ENCODE measurements at regions not wholly inside any gene's neighbourhood (a gene's known extent, or its start where the extent isn't known, plus 50 kb on each side); places are given as distances from the start of the nearest gene placed in this dataset.

- POLR2A ChIA-PET, result no interaction called here
- intact Hi-C loops (cut with micrococcal nuclease; ENCODE audit: unreplicated experiment), result no loop called here
- Histone ChIP-seq H3K4me1 (no peaks in the 10 kb centered on the region), H3K4me3 (ENCODE audit: low read depth, low read length) (no peak overlapping the region), H3K27me3 (replicated peaks; ENCODE audit: control insufficient read depth, insufficient read depth, low read length) (no peaks in the 10 kb centered on the region; the same call in 1 of the 2 replicates), H3K36me3 (ENCODE audit: control insufficient read depth, insufficient read depth, low read length) (no peaks in the 10 kb centered on the region), H3K9me3 (no peaks in the 10 kb centered on the region)
- H3K27me3 Mint-ChIP-seq (ENCODE audit: insufficient read depth, unreplicated experiment), result peaks cover 21% of the 10 kb centered on the region
- CTCF ChIA-PET, result no interaction called here
- H3K27ac Mint-ChIP-seq (ENCODE audit: unreplicated experiment), result no peak overlapping the region
- no peaks in the 10 kb centered on the region for H3K9me3 Mint-ChIP-seq (ENCODE audit: unreplicated experiment)
- BruUV-seq (replicated peaks), result no TSS peak
- no peak for DNase-seq
- TF ChIP-seq, protein P1, sequence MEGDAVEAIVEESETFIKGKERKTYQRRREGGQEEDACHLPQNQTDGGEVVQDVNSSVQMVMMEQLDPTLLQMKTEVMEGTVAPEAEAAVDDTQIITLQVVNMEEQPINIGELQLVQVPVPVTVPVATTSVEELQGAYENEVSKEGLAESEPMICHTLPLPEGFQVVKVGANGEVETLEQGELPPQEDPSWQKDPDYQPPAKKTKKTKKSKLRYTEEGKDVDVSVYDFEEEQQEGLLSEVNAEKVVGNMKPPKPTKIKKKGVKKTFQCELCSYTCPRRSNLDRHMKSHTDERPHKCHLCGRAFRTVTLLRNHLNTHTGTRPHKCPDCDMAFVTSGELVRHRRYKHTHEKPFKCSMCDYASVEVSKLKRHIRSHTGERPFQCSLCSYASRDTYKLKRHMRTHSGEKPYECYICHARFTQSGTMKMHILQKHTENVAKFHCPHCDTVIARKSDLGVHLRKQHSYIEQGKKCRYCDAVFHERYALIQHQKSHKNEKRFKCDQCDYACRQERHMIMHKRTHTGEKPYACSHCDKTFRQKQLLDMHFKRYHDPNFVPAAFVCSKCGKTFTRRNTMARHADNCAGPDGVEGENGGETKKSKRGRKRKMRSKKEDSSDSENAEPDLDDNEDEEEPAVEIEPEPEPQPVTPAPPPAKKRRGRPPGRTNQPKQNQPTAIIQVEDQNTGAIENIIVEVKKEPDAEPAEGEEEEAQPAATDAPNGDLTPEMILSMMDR (IDR thresholded peaks at IDR 0.05; ENCODE audit: insufficient read depth in 1 of 2, low read depth in 1 of 2, low read length in 1 of 2, severe bottlenecking in 1 of 2, unreplicated experiment in 1 of 2), result no peak
- no peak overlapping the region for H3K4me3 Mint-ChIP-seq (ENCODE audit: unreplicated experiment)
- H3K4me1 Mint-ChIP-seq (ENCODE audit: low read depth, unreplicated experiment), result no peaks in the 10 kb centered on the region
- H3K36me3 Mint-ChIP-seq (ENCODE audit: insufficient read depth, unreplicated experiment), result no peaks in the 10 kb centered on the region
Measured at GRCh38 chr5:112625246-112625645, 112.4 kb upstream of the APC start.

DNA sequence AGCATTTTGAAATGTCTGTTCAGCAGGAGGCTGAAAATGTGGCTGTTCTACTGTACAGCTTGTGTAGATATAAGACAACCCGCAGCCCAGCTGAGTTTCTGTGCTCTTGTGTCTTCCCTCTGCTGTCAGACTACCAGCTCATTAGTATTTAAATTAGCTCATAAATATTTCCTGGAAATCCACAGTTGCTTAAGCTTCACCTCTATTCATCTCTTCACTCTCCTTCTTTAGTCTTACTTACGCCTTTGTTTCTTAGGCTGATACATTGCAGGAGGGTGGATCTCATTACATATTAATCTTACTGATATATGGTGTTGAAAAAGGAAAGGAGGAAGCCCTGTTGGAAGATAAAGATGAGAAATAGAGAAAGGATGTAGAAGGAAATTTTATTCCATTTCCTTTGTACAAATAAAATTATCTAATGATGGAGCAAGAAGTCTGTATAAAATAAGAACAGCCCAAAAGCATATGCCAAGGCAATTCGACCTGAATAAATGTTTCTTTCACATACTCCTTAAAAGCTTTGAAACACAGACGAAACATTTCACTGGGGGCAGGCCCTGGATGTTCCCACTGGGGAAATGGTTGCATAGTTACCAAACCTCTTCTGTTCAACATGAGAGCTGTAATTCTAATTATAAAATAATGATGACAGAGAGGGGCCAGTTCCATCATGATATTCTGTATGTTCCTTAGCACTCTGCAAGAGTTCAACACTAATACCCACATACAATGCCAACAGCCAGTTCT is 111.8 kb upstream of the APC start:
- no peaks in the 10 kb centered on the region for H3K9me3 ChIP-seq
- no peaks in the 10 kb centered on the region for H3K4me1 ChIP-seq
- H3K36me3 ChIP-seq (ENCODE audit: control insufficient read depth, insufficient read depth, low read length), result no peaks in the 10 kb centered on the region
- Mint-ChIP-seq H3K4me1 (ENCODE audit: low read depth, unreplicated experiment) (no peaks in the 10 kb centered on the region), H3K27me3 (ENCODE audit: insufficient read depth, unreplicated experiment) (peaks cover 21% of the 10 kb centered on the region), H3K27ac (ENCODE audit: unreplicated experiment) (no peak overlapping the region), H3K9me3 (ENCODE audit: unreplicated experiment) (no peaks in the 10 kb centered on the region), H3K36me3 (ENCODE audit: insufficient read depth, unreplicated experiment) (no peaks in the 10 kb centered on the region), H3K4me3 (ENCODE audit: unreplicated experiment) (no peak overlapping the region)
- no TSS peak for BruUV-seq (replicated peaks)
- ChIA-PET POLR2A (no interaction called here), CTCF (no interaction called here)
- no peak for DNase-seq
- TF ChIP-seq, protein P1 (IDR thresholded peaks at IDR 0.05; ENCODE audit: insufficient read depth in 1 of 2, low read depth in 1 of 2, low read length in 1 of 2, severe bottlenecking in 1 of 2, unreplicated experiment in 1 of 2), result no peak
- H3K27me3 ChIP-seq (replicated peaks; ENCODE audit: control insufficient read depth, insufficient read depth, low read length), result no peaks in the 10 kb centered on the region; the same call in 1 of the 2 replicates
- intact Hi-C loops (cut with micrococcal nuclease; ENCODE audit: unreplicated experiment), result no loop called here
- no peak overlapping the region for H3K4me3 ChIP-seq (ENCODE audit: low read depth, low read length)

GRCh38 chr5:112626715-112627114 is 111.0 kb upstream of the APC start:
- intact Hi-C loops (cut with micrococcal nuclease; ENCODE audit: unreplicated experiment), result no loop called here
- Mint-ChIP-seq H3K27ac (ENCODE audit: unreplicated experiment) (no peak overlapping the region), H3K4me1 (ENCODE audit: low read depth, unreplicated experiment) (no peaks in the 10 kb centered on the region), H3K27me3 (ENCODE audit: insufficient read depth, unreplicated experiment) (peaks cover 21% of the 10 kb centered on the region), H3K36me3 (ENCODE audit: insufficient read depth, unreplicated experiment) (no peaks in the 10 kb centered on the region), H3K9me3 (ENCODE audit: unreplicated experiment) (no peaks in the 10 kb centered on the region), H3K4me3 (ENCODE audit: unreplicated experiment) (no peak overlapping the region)
- ChIA-PET POLR2A (no interaction called here), CTCF (no interaction called here)
- no peak for DNase-seq
- Histone ChIP-seq H3K36me3 (ENCODE audit: control insufficient read depth, insufficient read depth, low read length) (no peaks in the 10 kb centered on the region), H3K9me3 (no peaks in the 10 kb centered on the region), H3K4me1 (no peaks in the 10 kb centered on the region), H3K27me3 (replicated peaks; ENCODE audit: control insufficient read depth, insufficient read depth, low read length) (no peaks in the 10 kb centered on the region; the same call in 1 of the 2 replicates), H3K4me3 (ENCODE audit: low read depth, low read length) (no peak overlapping the region)
- TF ChIP-seq, protein P1 (IDR thresholded peaks at IDR 0.05; ENCODE audit: insufficient read depth in 1 of 2, low read depth in 1 of 2, low read length in 1 of 2, severe bottlenecking in 1 of 2, unreplicated experiment in 1 of 2), result no peak
- BruUV-seq (replicated peaks), result no TSS peak
